ENCODE measurements at regions not wholly inside any gene's neighbourhood (a gene's known extent, or its start where the extent isn't known, plus 50 kb on each side); places are given as distances from the start of the nearest gene placed in this dataset.

DNA sequence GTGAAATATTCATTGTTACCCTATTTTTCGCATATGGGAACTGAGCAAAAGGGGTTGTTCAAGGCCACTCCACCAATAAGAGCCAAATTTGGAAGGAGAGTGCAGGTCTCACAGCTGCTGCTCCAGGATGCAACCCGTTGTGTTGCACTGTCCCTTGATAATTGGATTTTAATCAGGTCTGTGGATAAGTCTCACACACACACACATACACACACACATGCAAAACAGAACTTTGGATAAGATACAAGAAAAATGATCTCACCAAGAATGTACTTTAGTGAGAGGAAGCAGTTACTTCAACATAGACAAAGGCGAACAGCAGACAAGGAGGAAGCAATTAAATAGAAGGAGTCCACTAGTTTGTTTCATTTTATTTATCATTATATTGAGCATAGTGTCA, 127.3 kb upstream of the EDNRB start:
- TF ChIP-seq, protein P1, sequence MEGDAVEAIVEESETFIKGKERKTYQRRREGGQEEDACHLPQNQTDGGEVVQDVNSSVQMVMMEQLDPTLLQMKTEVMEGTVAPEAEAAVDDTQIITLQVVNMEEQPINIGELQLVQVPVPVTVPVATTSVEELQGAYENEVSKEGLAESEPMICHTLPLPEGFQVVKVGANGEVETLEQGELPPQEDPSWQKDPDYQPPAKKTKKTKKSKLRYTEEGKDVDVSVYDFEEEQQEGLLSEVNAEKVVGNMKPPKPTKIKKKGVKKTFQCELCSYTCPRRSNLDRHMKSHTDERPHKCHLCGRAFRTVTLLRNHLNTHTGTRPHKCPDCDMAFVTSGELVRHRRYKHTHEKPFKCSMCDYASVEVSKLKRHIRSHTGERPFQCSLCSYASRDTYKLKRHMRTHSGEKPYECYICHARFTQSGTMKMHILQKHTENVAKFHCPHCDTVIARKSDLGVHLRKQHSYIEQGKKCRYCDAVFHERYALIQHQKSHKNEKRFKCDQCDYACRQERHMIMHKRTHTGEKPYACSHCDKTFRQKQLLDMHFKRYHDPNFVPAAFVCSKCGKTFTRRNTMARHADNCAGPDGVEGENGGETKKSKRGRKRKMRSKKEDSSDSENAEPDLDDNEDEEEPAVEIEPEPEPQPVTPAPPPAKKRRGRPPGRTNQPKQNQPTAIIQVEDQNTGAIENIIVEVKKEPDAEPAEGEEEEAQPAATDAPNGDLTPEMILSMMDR (IDR thresholded peaks at IDR 0.05) = no peak
- TF ChIP-seq POLR2A (IDR thresholded peaks at IDR 0.05) = no peak
